COR-L47 (cell line): ENCODE measurements at regions not wholly inside any gene's neighbourhood (a gene's known extent, or its start where the extent isn't known, plus 50 kb on each side); places are given as distances from the start of the nearest gene placed in this dataset.

ENCODE experiments used
- DNase-seq: peaks from one replicate; lab custom pipeline; 2025; lab: John Stamatoyannopoulos, UW

GRCh38 chr4:14848229-14848628, 154.1 kb upstream of the CPEB2 start:
- DNase-seq = no peak

GRCh38 chr4:14850455-14851097, 151.7 kb upstream of the CPEB2 start:
- DNase-seq = no peak

GRCh38 chr4:14853176-14853943, 148.9 kb upstream of the CPEB2 start:
- no peak for DNase-seq

GRCh38 chr4:14855719-14856061, 146.6 kb upstream of the CPEB2 start:
- no peak for DNase-seq

GRCh38 chr4:14856062-14856933, 146.0 kb upstream of the CPEB2 start:
- no peak for DNase-seq

GRCh38 chr4:14856934-14857235, 145.4 kb upstream of the CPEB2 start:
- no peak for DNase-seq

- no peak for DNase-seq
These were observed 144.8 kb upstream of the CPEB2 start for GRCh38 chr4:14857475-14857874.

- no peak for DNase-seq
These were observed 144.3 kb upstream of the CPEB2 start for GRCh38 chr4:14857981-14858380.

GRCh38 chr4:14862891-14863290, 139.4 kb upstream of the CPEB2 start:
- no peak for DNase-seq

GRCh38 chr4:14863418-14864364, 138.6 kb upstream of the CPEB2 start:
- DNase-seq = no peak

- DNase-seq = no peak
These were observed 137.8 kb upstream of the CPEB2 start for GRCh38 chr4:14864365-14865030.

GRCh38 chr4:14865031-14865366, 137.3 kb upstream of the CPEB2 start:
- no peak for DNase-seq

GRCh38 chr4:14865804-14866203, 136.5 kb upstream of the CPEB2 start:
- DNase-seq = no peak

- no peak for DNase-seq
These were observed 134.4 kb upstream of the CPEB2 start for GRCh38 chr4:14867847-14868246.

GRCh38 chr4:14868426-14869395, 133.6 kb upstream of the CPEB2 start:
- no peak for DNase-seq

- no peak for DNase-seq
These were observed 130.4 kb upstream of the CPEB2 start for GRCh38 chr4:14871676-14872430.

GRCh38 chr4:14874990-14875389, 127.3 kb upstream of the CPEB2 start:
- no peak for DNase-seq

- no peak for DNase-seq
These were observed 124.7 kb upstream of the CPEB2 start for GRCh38 chr4:14877246-14878225.
